HCT116 (cell line): ENCODE measurements at regions not wholly inside any gene's neighbourhood (a gene's known extent, or its start where the extent isn't known, plus 50 kb on each side); places are given as distances from the start of the nearest gene placed in this dataset.

ENCODE experiments used
- ATAC-seq: fragments of 200-7000 bp; cut with Tn5 transposase; 2 replicates; pipeline ENCODE4 v1.9.1; 2020; ENCODE audit warnings: mild to moderate bottlenecking, moderate library complexity
- BruUV-seq: library from RNA; stranded (reverse); fragments of 400-500 nt; replicated peaks from 2 replicates; lab custom pipeline; 2021; lab: Mats Ljungman, UMichigan
- CTCF ChIA-PET: fragments of 300-600 bp; sonication (Branson Sonifier 250); formaldehyde crosslinking; loops from one replicate; lab custom pipeline; 2021; ENCODE audit warnings: antibody characterized with exemption; lab: Charles Lee
- POLR2A ChIA-PET: fragments of 300-600, 350-600 bp; sonication (Branson Sonifier 250); formaldehyde crosslinking; loops from one replicate; lab custom pipeline; 2021; ENCODE audit warnings: antibody characterized with exemption; lab: Charles Lee
- RAD21 ChIA-PET, 2 experiments: fragments of 300-600 bp; sonication (Branson Sonifier 250); formaldehyde crosslinking; loops; one replicate each; lab custom pipeline; 2023; ENCODE audit warnings: low total read pairs in 2 of 2; ENCODE audit not compliant: uncharacterized antibody in 2 of 2, unreplicated experiment in 2 of 2, low non-redundant PET in 1 of 2; lab: Charles Lee
- DNase-seq: peaks from one replicate; pipeline ENCODE4 v3.0.0-alpha.2; 2010; ENCODE audit warnings: low read depth, low spot score
- H2AFZ ChIP-seq: fragments of 200-600 bp; shearing (Covaris generic), sonication (generic); 2 replicates; pipeline ENCODE4 v1.6.1; 2017; ENCODE audit warnings: low read depth, mixed run types, mixed read lengths, antibody characterized with exemption, low read length; ENCODE audit not compliant: poor library complexity, severe bottlenecking
- H3K27ac ChIP-seq: 2 replicates; pipeline ENCODE4 v1.5.1; 2012; ENCODE audit warnings: low read depth, low read length
- H3K27me3 ChIP-seq: fragments of 200-600 bp; sonication (generic); 2 replicates; pipeline ENCODE4 v1.6.1; 2016; ENCODE audit warnings: mixed run types, low read length, mixed read lengths; ENCODE audit not compliant: insufficient read depth
- H3K36me3 ChIP-seq, 2 experiments: fragments of 200-500 bp in 1 of 2; fragments of 200-600 bp in 1 of 2; sonication (Bioruptor generic) in 1 of 2; sonication (generic) in 1 of 2; 2 replicates each; pipeline versions ENCODE4 v1.5.1 to v1.6.1; 2014 to 2016; ENCODE audit warnings: low read length in 2 of 2, inconsistent platforms in 1 of 2, mixed read lengths in 1 of 2, mixed run types in 1 of 2; ENCODE audit not compliant: insufficient read depth in 2 of 2, control insufficient read depth in 1 of 2
- H3K4me1 ChIP-seq, 2 experiments: fragments of 200-600 bp in 1 of 2; sonication (generic) in 1 of 2; 2 replicates each; pipeline versions ENCODE4 v1.5.1 to v1.6.1; 2012 to 2017; ENCODE audit warnings: low read length in 2 of 2, inconsistent platforms in 1 of 2, mild to moderate bottlenecking in 1 of 2, mixed read lengths in 1 of 2, mixed run types in 1 of 2, moderate library complexity in 1 of 2; ENCODE audit not compliant: insufficient read depth in 2 of 2, control insufficient read depth in 1 of 2
- H3K4me2 ChIP-seq: fragments of 200-600 bp; sonication (generic); 2 replicates; pipeline ENCODE4 v1.6.1; 2017; ENCODE audit warnings: mixed run types, low read length, mixed read lengths
- H3K4me3 ChIP-seq, 2 experiments: fragments of 200-600 bp in 1 of 2; sonication (generic) in 1 of 2; replicated peaks in 1 of 2; 2 replicates each; pipeline ENCODE4 v1.5.1; 2011 to 2016; ENCODE audit warnings: low read length in 2 of 2, control low read depth in 1 of 2, low read depth in 1 of 2, mild to moderate bottlenecking in 1 of 2, mixed read lengths in 1 of 2, mixed run types in 1 of 2
- H3K79me2 ChIP-seq: fragments of 200-600 bp; sonication (generic); 2 replicates; pipeline ENCODE4 v1.6.1; 2017; ENCODE audit warnings: mild to moderate bottlenecking, mixed run types, low read length, moderate library complexity, mixed read lengths; ENCODE audit not compliant: insufficient read depth
- H3K9ac ChIP-seq: fragments of 200-600 bp; sonication (generic); 2 replicates; pipeline ENCODE4 v1.6.1; 2016; ENCODE audit warnings: low read length, mixed read lengths
- H3K9me2 ChIP-seq: fragments of 200-600 bp; sonication (generic), shearing (Covaris generic); 2 replicates; pipeline ENCODE4 v1.6.1; 2017; ENCODE audit warnings: mixed run types, mild to moderate bottlenecking, moderate library complexity; ENCODE audit not compliant: insufficient read depth
- H3K9me3 ChIP-seq, 2 experiments: fragments of 200-500 bp in 1 of 2; fragments of 200-600 bp in 1 of 2; sonication (Bioruptor generic) in 1 of 2; sonication (generic) in 1 of 2; 2 replicates each; pipeline ENCODE4 v1.6.1; 2014 to 2017; ENCODE audit warnings: low read length in 2 of 2, mixed read lengths in 2 of 2, inconsistent platforms in 1 of 2, low read depth in 1 of 2, mild to moderate bottlenecking in 1 of 2, mixed run types in 1 of 2, moderate library complexity in 1 of 2; ENCODE audit not compliant: control insufficient read depth in 1 of 2, insufficient read depth in 1 of 2
- H4K20me1 ChIP-seq: fragments of 200-600 bp; sonication (generic), shearing (Covaris generic); 2 replicates; pipeline ENCODE4 v1.6.1; 2017; ENCODE audit warnings: mixed run types, mild to moderate bottlenecking, moderate library complexity; ENCODE audit not compliant: insufficient read depth
- CBX3 ChIP-seq: IDR thresholded peaks from 2 replicates; pipeline ENCODE4 v1.6.1; 2012; ENCODE audit warnings: low read depth
- ELF1 ChIP-seq: IDR thresholded peaks from 2 replicates; pipeline ENCODE4 v1.6.1; 2012; ENCODE audit warnings: low read depth, borderline replicate concordance
- EZH2phosphoT487 ChIP-seq: fragments of 200-600 bp; IDR thresholded peaks from 2 replicates; pipeline ENCODE4 v1.6.1; 2018; ENCODE audit warnings: antibody characterized with exemption, borderline replicate concordance
- FOSL1 ChIP-seq: IDR thresholded peaks from 2 replicates; pipeline ENCODE4 v1.6.1; 2012; ENCODE audit warnings: low read depth
- JUND ChIP-seq: IDR thresholded peaks from 2 replicates; pipeline ENCODE4 v1.6.1; 2012
- POLR2A ChIP-seq: IDR thresholded peaks from 2 replicates; pipeline ENCODE4 v1.7.0; 2011; ENCODE audit warnings: borderline replicate concordance; ENCODE audit not compliant: insufficient read depth, insufficient read length; ENCODE audit errors: extremely low read depth
- RAD21 ChIP-seq: IDR thresholded peaks from 2 replicates; pipeline ENCODE4 v1.6.1; 2012; ENCODE audit warnings: low read depth, mild to moderate bottlenecking
- REST ChIP-seq: IDR thresholded peaks from 2 replicates; pipeline ENCODE4 v1.6.1; 2012; ENCODE audit warnings: low read depth
- SIN3A ChIP-seq: IDR thresholded peaks from 2 replicates; pipeline ENCODE4 v1.6.1; 2012; ENCODE audit warnings: low read depth
- SP1 ChIP-seq: IDR thresholded peaks from 2 replicates; pipeline ENCODE4 v1.6.1; 2012; ENCODE audit warnings: low read depth
- ZFX ChIP-seq: fragments of 450-650 bp; IDR thresholded peaks from 2 replicates; pipeline ENCODE4 v1.6.1; 2017
- ZNF274 ChIP-seq: fragments of 200-500 bp; sonication (Bioruptor generic); IDR thresholded peaks from 2 replicates; pipeline ENCODE4 v1.6.1; 2014; ENCODE audit warnings: mild to moderate bottlenecking, low read depth, low read length, inconsistent platforms
- intact Hi-C: fragments of 100-400 bp; cut with micrococcal nuclease; formaldehyde crosslinking; loops from 2 replicates; pipeline ENCODE4 v1.10.0; 2022
- TF ChIP-seq, protein P1 (sequence below): IDR thresholded peaks from 2 replicates; pipeline ENCODE4 v1.6.1; 2012
- TF ChIP-seq, protein P2 (sequence below): IDR thresholded peaks from 2 replicates; pipeline ENCODE4 v1.6.1; 2012
- TF ChIP-seq, protein P3 (sequence below): IDR thresholded peaks from 2 replicates; pipeline ENCODE4 v1.6.1; 2011; ENCODE audit warnings: mild to moderate bottlenecking, low read length, moderate library complexity; ENCODE audit not compliant: insufficient replicate concordance; ENCODE audit errors: extremely low read depth

- TF ChIP-seq, protein P1, sequence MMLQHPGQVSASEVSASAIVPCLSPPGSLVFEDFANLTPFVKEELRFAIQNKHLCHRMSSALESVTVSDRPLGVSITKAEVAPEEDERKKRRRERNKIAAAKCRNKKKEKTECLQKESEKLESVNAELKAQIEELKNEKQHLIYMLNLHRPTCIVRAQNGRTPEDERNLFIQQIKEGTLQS = no peak
- TF ChIP-seq SP1 (no peak), EZH2phosphoT487 (no peak), REST (no peak), ZFX (no peak), POLR2A (no peak), SIN3A (no peak), ZNF274 (no peak)
- TF ChIP-seq, protein P2, sequence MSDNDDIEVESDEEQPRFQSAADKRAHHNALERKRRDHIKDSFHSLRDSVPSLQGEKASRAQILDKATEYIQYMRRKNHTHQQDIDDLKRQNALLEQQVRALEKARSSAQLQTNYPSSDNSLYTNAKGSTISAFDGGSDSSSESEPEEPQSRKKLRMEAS = no peak
- TF ChIP-seq, all 23 proteins: peak for 0
These were observed 382.3 kb downstream of the FIGN start (continued) for GRCh38 chr2:163353551-163353950.

GRCh38 chr2:163351966-163352365, 383.8 kb downstream of the FIGN start:
- DNase-seq (no peak), ATAC-seq (no peak)
- Histone ChIP-seq H3K9me3 (no peaks in the 10 kb centered on the region), H3K4me1 (peaks cover 18 to 34% of the 10 kb centered on the region in 2 experiments), H3K27ac (no peak overlapping the region), H3K36me3 (no peaks in the 10 kb centered on the region), H4K20me1 (no peaks in the 10 kb centered on the region), H3K4me3 (no peak overlapping the region), H3K4me2 (no peak overlapping the region), H3K9me2 (no peaks in the 10 kb centered on the region), H3K27me3 (no peaks in the 10 kb centered on the region), H2AFZ (no peak overlapping the region), H3K9ac (no peak overlapping the region), H3K79me2 (no peaks in the 10 kb centered on the region)
- intact Hi-C loops = no loop called here
- CTCF ChIA-PET = no interaction called here
- RAD21 ChIA-PET = no interaction called here
- POLR2A ChIA-PET = no interaction called here
- no TSS peak for BruUV-seq
- TF ChIP-seq ELF1 (no peak), REST (no peak), SP1 (no peak), ZFX (no peak), FOSL1 (no peak), RAD21 (no peak), JUND (no peak), EZH2phosphoT487 (no peak), CBX3 (no peak)
- TF ChIP-seq, protein P3, sequence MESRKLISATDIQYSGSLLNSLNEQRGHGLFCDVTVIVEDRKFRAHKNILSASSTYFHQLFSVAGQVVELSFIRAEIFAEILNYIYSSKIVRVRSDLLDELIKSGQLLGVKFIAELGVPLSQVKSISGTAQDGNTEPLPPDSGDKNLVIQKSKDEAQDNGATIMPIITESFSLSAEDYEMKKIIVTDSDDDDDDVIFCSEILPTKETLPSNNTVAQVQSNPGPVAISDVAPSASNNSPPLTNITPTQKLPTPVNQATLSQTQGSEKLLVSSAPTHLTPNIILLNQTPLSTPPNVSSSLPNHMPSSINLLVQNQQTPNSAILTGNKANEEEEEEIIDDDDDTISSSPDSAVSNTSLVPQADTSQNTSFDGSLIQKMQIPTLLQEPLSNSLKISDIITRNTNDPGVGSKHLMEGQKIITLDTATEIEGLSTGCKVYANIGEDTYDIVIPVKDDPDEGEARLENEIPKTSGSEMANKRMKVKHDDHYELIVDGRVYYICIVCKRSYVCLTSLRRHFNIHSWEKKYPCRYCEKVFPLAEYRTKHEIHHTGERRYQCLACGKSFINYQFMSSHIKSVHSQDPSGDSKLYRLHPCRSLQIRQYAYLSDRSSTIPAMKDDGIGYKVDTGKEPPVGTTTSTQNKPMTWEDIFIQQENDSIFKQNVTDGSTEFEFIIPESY = no peak
- TF ChIP-seq, protein P1 = no peak
